Ovary (tissue), 7 donors: ENCODE measurements at regions not wholly inside any gene's neighbourhood (a gene's known extent, or its start where the extent isn't known, plus 50 kb on each side); places are given as distances from the start of the nearest gene placed in this dataset.

ENCODE experiments used
- DNase-seq, 5 donors: peaks; one replicate each; pipeline ENCODE4 v3.0.0-alpha.2; 2019 to 2020
- H3K27ac ChIP-seq, 2 donors: fragments of 200-600 bp; one replicate each; pipeline versions ENCODE4 v1.5.1 to v1.8.0; 2019 to 2022
- H3K27me3 ChIP-seq: fragments of 200-600 bp; one replicate; pipeline ENCODE4 v1.8.0; 2022
- H3K36me3 ChIP-seq: fragments of 200-600 bp; sonication (generic); one replicate; pipeline ENCODE4 v1.5.1; 2019
- H3K4me1 ChIP-seq: one replicate; pipeline ENCODE4 v1.8.1; 2013; ENCODE audit warnings: mild to moderate bottlenecking, moderate library complexity; ENCODE audit not compliant: insufficient read depth
- H3K4me3 ChIP-seq: fragments of 200-600 bp; sonication (generic); one replicate; pipeline ENCODE4 v1.5.1; 2017
- H3K9me3 ChIP-seq, 2 donors: fragments of 200-600 bp in 1 of 2; sonication (generic) in 1 of 2; one replicate each; pipeline versions ENCODE4 v1.5.1 to v1.8.1; 2013 to 2019; ENCODE audit warnings: mild to moderate bottlenecking in 1 of 2, moderate library complexity in 1 of 2
- EP300 ChIP-seq: sonication (generic); formaldehyde crosslinking; IDR thresholded peaks from one replicate; pipeline ENCODE4 v1.6.1; 2017; ENCODE audit warnings: antibody characterized with exemption
- POLR2A ChIP-seq: fragments of 450-650 bp; IDR thresholded peaks from one replicate; pipeline ENCODE4 v1.6.1; 2017; ENCODE audit warnings: antibody characterized with exemption, mild to moderate bottlenecking, moderate library complexity
- WGBS, 3 donors: extraction: QIAGEN DNeasy Blood & Tissue Kit in 1 of 3; methylation state at CpG; one replicate each; pipeline versions ENCODE4 v1.1.5 to v1.1.7; 2013 to 2017; 5-methylcytosine and 5-hydroxymethylcytosine counted together
- intact Hi-C, 4 donors: fragments of 100-400 bp; cut with DNase I; formaldehyde crosslinking; loops; one replicate each; pipeline versions ENCODE4 v1.11.0 to v1.15.1; 2022 to 2023
- TF ChIP-seq, protein P1 (sequence below), 3 donors: fragments of 450-650 bp in 2 of 3; fragments of 200-600 bp in 1 of 3; IDR thresholded peaks; one replicate each; pipeline versions ENCODE4 v1.5.1 to v1.8.0; 2016 to 2022; ENCODE audit warnings: antibody characterized with exemption in 3 of 3, mild to moderate bottlenecking in 1 of 3
- donor health status: DM: no; HTN: no; CAD: no; lungs with moderate emphysema.
- donor health status: DM: no; HTN: no; CAD: no.
- donor health status: Bipolar disorder and iron deficiency.
- donor health status: DM: no; HTN: no; CAD: no.
- donor health status: DM: yes; HTN: yes; CAD: no.

DNA sequence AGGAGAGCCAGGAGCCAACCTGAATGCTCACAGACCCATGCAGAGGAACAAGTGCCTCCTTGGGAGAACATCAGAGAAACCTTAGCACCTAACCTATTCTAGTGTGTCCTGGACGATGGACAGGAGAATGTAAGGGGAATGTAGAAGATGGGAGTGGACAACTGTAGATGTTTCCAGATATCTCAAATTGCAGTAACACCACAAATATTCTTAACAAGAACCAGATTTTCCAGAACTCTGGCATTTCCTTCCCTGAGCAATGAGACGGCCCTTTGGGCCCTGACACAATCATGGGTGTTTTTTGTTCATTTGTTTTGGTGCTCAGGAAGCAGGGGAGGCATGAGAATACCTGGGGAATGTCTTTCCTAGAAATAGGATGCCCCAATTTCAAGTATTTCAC, 196.1 kb upstream of the PRSS1 start:
- Histone ChIP-seq H3K9me3 (no peaks in the 10 kb centered on the region), H3K36me3 (no peaks in the 10 kb centered on the region), H3K27me3 (no peaks in the 10 kb centered on the region), H3K27ac (no peak overlapping the region), H3K4me3 (no peak overlapping the region), H3K4me1 (no peaks in the 10 kb centered on the region)
- TF ChIP-seq POLR2A: no peak
- DNase-seq: no peak
- WGBS, 3 donors: 57 to 76% (median 75%) methylated on average over 2 of the region's 2 CpGs
- intact Hi-C loops: no loop called here

GRCh38 chr7:142548978-142549377, 200.3 kb upstream of the PRSS1 start:
- no peaks in the 10 kb centered on the region for H3K27me3 ChIP-seq

GRCh38 chr7:142546452-142546851, 202.8 kb upstream of the PRSS1 start:
- Histone ChIP-seq H3K27ac (no peak overlapping the region), H3K36me3 (no peaks in the 10 kb centered on the region), H3K4me3 (no peak overlapping the region), H3K4me1 (no peaks in the 10 kb centered on the region), H3K9me3 (no peaks in the 10 kb centered on the region), H3K27me3 (no peaks in the 10 kb centered on the region)
- intact Hi-C loops: no loop called here
- TF ChIP-seq POLR2A: no peak
- TF ChIP-seq EP300: no peak
- TF ChIP-seq, protein P1, sequence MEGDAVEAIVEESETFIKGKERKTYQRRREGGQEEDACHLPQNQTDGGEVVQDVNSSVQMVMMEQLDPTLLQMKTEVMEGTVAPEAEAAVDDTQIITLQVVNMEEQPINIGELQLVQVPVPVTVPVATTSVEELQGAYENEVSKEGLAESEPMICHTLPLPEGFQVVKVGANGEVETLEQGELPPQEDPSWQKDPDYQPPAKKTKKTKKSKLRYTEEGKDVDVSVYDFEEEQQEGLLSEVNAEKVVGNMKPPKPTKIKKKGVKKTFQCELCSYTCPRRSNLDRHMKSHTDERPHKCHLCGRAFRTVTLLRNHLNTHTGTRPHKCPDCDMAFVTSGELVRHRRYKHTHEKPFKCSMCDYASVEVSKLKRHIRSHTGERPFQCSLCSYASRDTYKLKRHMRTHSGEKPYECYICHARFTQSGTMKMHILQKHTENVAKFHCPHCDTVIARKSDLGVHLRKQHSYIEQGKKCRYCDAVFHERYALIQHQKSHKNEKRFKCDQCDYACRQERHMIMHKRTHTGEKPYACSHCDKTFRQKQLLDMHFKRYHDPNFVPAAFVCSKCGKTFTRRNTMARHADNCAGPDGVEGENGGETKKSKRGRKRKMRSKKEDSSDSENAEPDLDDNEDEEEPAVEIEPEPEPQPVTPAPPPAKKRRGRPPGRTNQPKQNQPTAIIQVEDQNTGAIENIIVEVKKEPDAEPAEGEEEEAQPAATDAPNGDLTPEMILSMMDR (IDR thresholded peaks at IDR 0.05): no peak
- no peak for DNase-seq
- 61 to 73% (median 65%) methylated on average over 4 of the region's 4 CpGs for WGBS, 3 donors

More at GRCh38 chr7:142548978-142549377, 200.3 kb upstream of the PRSS1 start:
- DNase-seq: no peak
- TF ChIP-seq, protein P1 (IDR thresholded peaks at IDR 0.05): no peak
- TF ChIP-seq EP300 (no peak), POLR2A (no peak)
- 64 to 84% (median 71%) methylated on average over 1 of the region's 1 CpG for WGBS, 3 donors
- H3K4me3 ChIP-seq: no peak overlapping the region
- H3K9me3 ChIP-seq: no peaks in the 10 kb centered on the region
- H3K27ac ChIP-seq: no peak overlapping the region
- no peaks in the 10 kb centered on the region for H3K36me3 ChIP-seq
- no peaks in the 10 kb centered on the region for H3K4me1 ChIP-seq
- intact Hi-C loops: no loop called here

- H3K9me3 ChIP-seq: no peaks in the 10 kb centered on the region
- no peaks in the 10 kb centered on the region for H3K4me1 ChIP-seq
- H3K4me3 ChIP-seq: no peak overlapping the region
- WGBS, 3 donors: 66 to 80% (median 66%) methylated on average over 2 of the region's 2 CpGs
- no peaks in the 10 kb centered on the region for H3K36me3 ChIP-seq
- DNase-seq: no peak
- TF ChIP-seq POLR2A (no peak), EP300 (no peak)
- TF ChIP-seq, protein P1 (IDR thresholded peaks at IDR 0.05): no peak
- H3K27me3 ChIP-seq: no peaks in the 10 kb centered on the region
- no peak overlapping the region for H3K27ac ChIP-seq
- intact Hi-C loops: no loop called here
Observed at GRCh38 chr7:142542942-142543341, 206.3 kb upstream of the PRSS1 start.

DNA sequence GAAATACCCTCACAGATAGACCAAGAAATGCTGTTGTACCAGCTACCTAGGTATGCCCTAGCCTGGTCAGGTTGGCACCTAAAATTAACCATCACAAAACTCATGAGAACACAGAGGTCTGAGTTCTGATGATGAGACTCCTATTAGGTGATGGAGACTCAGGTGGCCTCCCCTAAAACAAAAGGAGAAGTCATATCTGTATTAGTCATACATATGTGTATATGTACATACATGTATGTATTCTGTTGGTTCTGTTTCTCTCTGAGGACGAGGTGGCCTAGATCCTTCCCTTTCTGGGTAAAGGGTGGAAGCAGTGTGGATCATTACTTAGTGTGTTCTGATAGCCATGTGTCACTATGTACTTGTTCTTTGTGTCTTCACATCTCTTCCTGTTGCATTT, 207.2 kb upstream of the PRSS1 start:
- TF ChIP-seq, protein P1 (IDR thresholded peaks at IDR 0.05): no peak
- TF ChIP-seq EP300 (no peak), POLR2A (no peak)
- WGBS, 3 donors: 58 to 76% (median 58%) methylated on average over 1 of the region's 1 CpG
- no peaks in the 10 kb centered on the region for H3K4me1 ChIP-seq
- H3K36me3 ChIP-seq: no peaks in the 10 kb centered on the region
- H3K27ac ChIP-seq: no peak overlapping the region
- no peaks in the 10 kb centered on the region for H3K9me3 ChIP-seq
- intact Hi-C loops: no loop called here
- no peak overlapping the region for H3K4me3 ChIP-seq
- DNase-seq: no peak
- no peaks in the 10 kb centered on the region for H3K27me3 ChIP-seq
